Gastrocnemius medialis (tissue), 4 donors: ENCODE measurements at regions not wholly inside any gene's neighbourhood (a gene's known extent, or its start where the extent isn't known, plus 50 kb on each side); places are given as distances from the start of the nearest gene placed in this dataset.

Source experiments
- ATAC-seq, 2 donors: fragments of 150-250 bp; one replicate each; pipeline ENCODE4 v1.9.1; 2016
- DNase-seq, 2 donors: peaks; one replicate each; pipeline ENCODE4 v3.0.0-alpha.2; 2019
- H3K27ac ChIP-seq, 4 donors: fragments of 200-600 bp; sonication (generic); 1 replicate in 1 of 4; 2 replicates in 3 of 4; pipeline ENCODE4 v1.5.1; 2016 to 2018; ENCODE audit warnings: mild to moderate bottlenecking in 2 of 4, moderate library complexity in 1 of 4
- H3K27me3 ChIP-seq, 3 donors: fragments of 200-600 bp; sonication (generic) in 2 of 3; 1 replicate in 1 of 3; 2 replicates in 2 of 3; pipeline versions ENCODE4 v1.5.1 to v1.6.0; 2016 to 2019; ENCODE audit warnings: mild to moderate bottlenecking in 1 of 3, moderate library complexity in 1 of 3
- H3K36me3 ChIP-seq, 2 donors: fragments of 200-600 bp; sonication (generic) in 1 of 2; one replicate each; pipeline ENCODE4 v1.5.1; 2017 to 2018
- H3K4me1 ChIP-seq, 2 donors: fragments of 200-600 bp; sonication (generic) in 1 of 2; one replicate each; pipeline ENCODE4 v1.5.1; 2016 to 2017; ENCODE audit warnings: mild to moderate bottlenecking in 2 of 2
- H3K4me3 ChIP-seq, 4 donors: fragments of 200-600 bp; sonication (generic) in 3 of 4; 1 replicate in 1 of 4; 2 replicates in 3 of 4; pipeline ENCODE4 v1.5.1; 2016 to 2019; ENCODE audit warnings: mild to moderate bottlenecking in 2 of 4
- H3K9me3 ChIP-seq, 3 donors: fragments of 200-600 bp; sonication (generic) in 2 of 3; 1 replicate in 1 of 3; 2 replicates in 2 of 3; pipeline ENCODE4 v1.5.1; 2016 to 2019
- POLR2A ChIP-seq, 2 donors: fragments of 450-650 bp; IDR thresholded peaks; one replicate each; pipeline ENCODE4 v1.6.1; 2017; ENCODE audit warnings: antibody characterized with exemption in 2 of 2, mild to moderate bottlenecking in 2 of 2, moderate library complexity in 2 of 2
- in situ Hi-C, 4 donors: fragments of 200-750 bp; cut with MboI; loops; one replicate each; pipeline versions ENCODE4 v1.15.0 to v1.8.0; 2017; ENCODE audit warnings: low sequenced_read_pairs in 4 of 4
- intact Hi-C: fragments of 100-400 bp; cut with DNase I; formaldehyde crosslinking; loops from one replicate; pipeline ENCODE4 v1.15.1; 2023; ENCODE audit warnings: low total_unique reads
- TF ChIP-seq, protein P1 (sequence below), 5 experiments: fragments of 450-650 bp in 3 of 5; fragments of 200-600 bp in 2 of 5; sonication (generic) in 2 of 5; IDR thresholded peaks in 4 of 5; conservative IDR thresholded peaks in 1 of 5; 1 replicate in 4 of 5; 2 replicates in 1 of 5; pipeline ENCODE4 v1.5.1; 2016 to 2019; ENCODE audit warnings: antibody characterized with exemption in 5 of 5, mild to moderate bottlenecking in 3 of 5, moderate library complexity in 3 of 5

DNA sequence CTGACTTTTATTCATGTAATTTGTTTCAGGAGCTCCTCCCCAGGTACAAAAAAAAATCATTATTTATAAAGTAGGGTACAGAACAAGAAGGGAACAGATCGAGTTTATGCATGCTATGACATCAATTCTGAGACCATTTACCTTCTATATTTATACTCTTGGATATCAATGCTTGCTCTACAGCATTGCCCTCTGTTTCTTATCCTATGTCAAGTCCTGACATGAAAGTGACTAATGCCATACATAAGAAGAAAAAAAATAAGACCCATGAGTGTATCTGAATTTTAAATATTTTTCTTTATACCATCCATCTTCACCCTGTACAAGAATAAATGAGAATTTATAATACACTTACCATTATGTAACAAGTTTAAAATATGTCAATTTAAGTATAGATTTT is 2016.3 kb upstream of the CDH9 start:
- in situ Hi-C loops (no loop called here), intact Hi-C loops (no loop called here)
- no peak for ATAC-seq
- no peak overlapping the region for H3K4me3 ChIP-seq
- no peaks in the 10 kb centered on the region for H3K4me1 ChIP-seq
- H3K27me3 ChIP-seq = no peaks in the 10 kb centered on the region
- no peaks in the 10 kb centered on the region for H3K36me3 ChIP-seq
- no peaks in the 10 kb centered on the region for H3K9me3 ChIP-seq
- no peak overlapping the region for H3K27ac ChIP-seq
- DNase-seq = no peak
- no peak for TF ChIP-seq POLR2A (IDR thresholded peaks at IDR 0.05)
- TF ChIP-seq, protein P1, sequence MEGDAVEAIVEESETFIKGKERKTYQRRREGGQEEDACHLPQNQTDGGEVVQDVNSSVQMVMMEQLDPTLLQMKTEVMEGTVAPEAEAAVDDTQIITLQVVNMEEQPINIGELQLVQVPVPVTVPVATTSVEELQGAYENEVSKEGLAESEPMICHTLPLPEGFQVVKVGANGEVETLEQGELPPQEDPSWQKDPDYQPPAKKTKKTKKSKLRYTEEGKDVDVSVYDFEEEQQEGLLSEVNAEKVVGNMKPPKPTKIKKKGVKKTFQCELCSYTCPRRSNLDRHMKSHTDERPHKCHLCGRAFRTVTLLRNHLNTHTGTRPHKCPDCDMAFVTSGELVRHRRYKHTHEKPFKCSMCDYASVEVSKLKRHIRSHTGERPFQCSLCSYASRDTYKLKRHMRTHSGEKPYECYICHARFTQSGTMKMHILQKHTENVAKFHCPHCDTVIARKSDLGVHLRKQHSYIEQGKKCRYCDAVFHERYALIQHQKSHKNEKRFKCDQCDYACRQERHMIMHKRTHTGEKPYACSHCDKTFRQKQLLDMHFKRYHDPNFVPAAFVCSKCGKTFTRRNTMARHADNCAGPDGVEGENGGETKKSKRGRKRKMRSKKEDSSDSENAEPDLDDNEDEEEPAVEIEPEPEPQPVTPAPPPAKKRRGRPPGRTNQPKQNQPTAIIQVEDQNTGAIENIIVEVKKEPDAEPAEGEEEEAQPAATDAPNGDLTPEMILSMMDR (IDR thresholded peaks at IDR 0.05 in 4 of 5, conservative IDR thresholded peaks at IDR 0.05 in 1 of 5) = no peak

DNA sequence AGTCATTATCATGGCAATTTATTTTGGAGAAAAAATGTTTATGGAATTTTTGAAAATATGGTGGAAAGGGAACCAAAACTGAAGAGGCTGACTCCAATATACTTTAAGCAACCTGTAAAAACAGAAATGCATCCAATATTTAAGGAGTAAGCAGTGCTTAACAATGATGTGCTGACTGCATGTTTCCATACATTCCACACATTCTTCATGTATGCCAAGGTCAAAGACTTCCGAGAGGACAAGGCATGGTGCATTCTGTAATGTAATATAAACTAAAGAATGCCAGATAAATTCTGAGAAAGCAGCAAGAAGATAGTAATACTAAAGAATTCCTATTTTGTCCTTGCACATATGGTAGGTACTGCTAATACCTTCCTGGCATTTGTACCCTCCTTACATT is 2015.9 kb upstream of the CDH9 start:
- Histone ChIP-seq H3K27ac (no peak overlapping the region), H3K4me3 (no peak overlapping the region), H3K9me3 (no peaks in the 10 kb centered on the region), H3K4me1 (no peaks in the 10 kb centered on the region), H3K27me3 (no peaks in the 10 kb centered on the region), H3K36me3 (no peaks in the 10 kb centered on the region)
- TF ChIP-seq POLR2A (IDR thresholded peaks at IDR 0.05) = no peak
- TF ChIP-seq, protein P1 (IDR thresholded peaks at IDR 0.05 in 4 of 5, conservative IDR thresholded peaks at IDR 0.05 in 1 of 5) = no peak
- intact Hi-C loops = no loop called here
- ATAC-seq (no peak), DNase-seq (no peak)
- in situ Hi-C loops = no loop called here

DNA sequence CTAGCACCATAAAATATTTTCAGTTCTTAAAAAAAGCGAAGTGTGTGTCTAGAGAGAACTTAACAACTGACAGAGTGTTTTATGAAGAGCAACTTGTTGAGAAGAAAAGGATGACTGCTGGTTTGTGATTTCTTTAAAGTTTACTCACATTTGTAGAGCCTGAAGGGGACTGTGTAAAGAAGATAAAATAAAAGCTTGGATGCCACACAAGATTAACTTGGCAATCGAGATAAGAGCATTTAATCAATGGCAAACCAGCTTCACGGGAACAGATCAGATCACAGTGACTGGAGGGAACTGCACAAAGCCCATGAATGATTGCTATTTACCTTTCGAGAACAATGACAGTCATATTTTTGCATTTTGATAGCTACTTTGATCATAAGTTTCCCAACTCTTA is 2013.1 kb upstream of the CDH9 start:
- H3K4me3 ChIP-seq = no peak overlapping the region
- intact Hi-C loops = no loop called here
- H3K36me3 ChIP-seq = no peaks in the 10 kb centered on the region
- no peaks in the 10 kb centered on the region for H3K9me3 ChIP-seq
- H3K27me3 ChIP-seq = no peaks in the 10 kb centered on the region
- no peak for TF ChIP-seq POLR2A (IDR thresholded peaks at IDR 0.05)
- TF ChIP-seq, protein P1 (IDR thresholded peaks at IDR 0.05 in 4 of 5, conservative IDR thresholded peaks at IDR 0.05 in 1 of 5) = no peak
- H3K27ac ChIP-seq = no peak overlapping the region
- H3K4me1 ChIP-seq = no peaks in the 10 kb centered on the region
- no peak for DNase-seq
- in situ Hi-C loops = no loop called here
- ATAC-seq = no peak

DNA sequence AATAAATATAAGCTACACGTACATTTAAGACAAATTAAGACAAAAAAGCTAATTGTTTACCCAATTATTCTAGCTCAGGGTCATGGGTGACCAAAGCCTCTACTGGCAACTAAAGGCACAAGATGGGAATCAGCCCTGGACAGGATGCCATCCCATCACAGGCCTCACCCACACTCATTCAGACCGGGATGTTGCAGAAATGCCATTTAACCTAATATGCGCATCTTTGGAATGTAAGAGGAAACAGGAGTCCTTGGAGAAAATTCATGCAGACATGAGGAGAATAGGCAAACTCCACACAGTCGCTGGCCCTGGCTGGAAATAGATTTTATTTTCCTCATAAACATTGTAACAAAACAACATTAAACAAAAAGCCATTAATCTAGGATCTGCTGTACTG is 2003.8 kb upstream of the CDH9 start:
- in situ Hi-C loops (no loop called here), intact Hi-C loops (no loop called here)
- TF ChIP-seq, protein P1 (IDR thresholded peaks at IDR 0.05 in 4 of 5, conservative IDR thresholded peaks at IDR 0.05 in 1 of 5) = no peak
- TF ChIP-seq POLR2A (IDR thresholded peaks at IDR 0.05) = no peak
- Histone ChIP-seq H3K27me3 (no peaks in the 10 kb centered on the region), H3K4me1 (no peaks in the 10 kb centered on the region), H3K4me3 (no peak overlapping the region), H3K27ac (no peak overlapping the region), H3K9me3 (no peaks in the 10 kb centered on the region), H3K36me3 (no peaks in the 10 kb centered on the region)
- ATAC-seq (no peak), DNase-seq (no peak)

DNA sequence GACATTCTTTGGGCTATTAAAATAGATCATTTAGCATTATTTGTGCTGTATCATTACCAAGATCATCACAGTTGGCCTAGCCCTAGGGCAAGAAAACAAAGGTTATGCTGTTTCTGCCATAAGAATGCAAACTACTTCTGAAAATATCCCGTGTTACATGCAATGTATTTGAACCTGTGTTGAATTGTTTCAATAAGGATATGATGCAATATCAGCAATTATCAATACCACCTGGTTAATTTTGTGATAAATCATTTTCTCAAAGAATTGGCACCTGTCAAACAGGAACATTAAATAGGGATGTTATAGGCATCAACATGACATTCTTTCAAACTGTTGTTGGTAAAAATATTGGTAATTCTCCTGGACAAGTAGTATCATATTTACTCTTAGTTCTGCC is 2002.0 kb upstream of the CDH9 start:
- TF ChIP-seq, protein P1 (IDR thresholded peaks at IDR 0.05 in 4 of 5, conservative IDR thresholded peaks at IDR 0.05 in 1 of 5) = no peak
- no peak for TF ChIP-seq POLR2A (IDR thresholded peaks at IDR 0.05)
- intact Hi-C loops = no loop called here
- in situ Hi-C loops = no loop called here
- no peak overlapping the region for H3K27ac ChIP-seq
- no peaks in the 10 kb centered on the region for H3K27me3 ChIP-seq
- no peaks in the 10 kb centered on the region for H3K36me3 ChIP-seq
- H3K4me3 ChIP-seq = no peak overlapping the region
- no peaks in the 10 kb centered on the region for H3K9me3 ChIP-seq
- no peak for ATAC-seq
- no peaks in the 10 kb centered on the region for H3K4me1 ChIP-seq
- DNase-seq = no peak
